Renal pelvis (tissue), 1 donor: ENCODE measurements at regions not wholly inside any gene's neighbourhood (a gene's known extent, or its start where the extent isn't known, plus 50 kb on each side); places are given as distances from the start of the nearest gene placed in this dataset.

Experiments
- DNase-seq: peaks from one replicate; pipeline ENCODE4 v3.0.0-alpha.2; 2013

GRCh38 chr2:223701761-223702160, 99.6 kb upstream of the SCG2 start:
- no peak for DNase-seq

- no peak for DNase-seq
Observed at GRCh38 chr2:223700221-223700620, 98.1 kb upstream of the SCG2 start.

- no peak for DNase-seq
Observed at GRCh38 chr2:223697892-223698645, 95.9 kb upstream of the SCG2 start.

DNA sequence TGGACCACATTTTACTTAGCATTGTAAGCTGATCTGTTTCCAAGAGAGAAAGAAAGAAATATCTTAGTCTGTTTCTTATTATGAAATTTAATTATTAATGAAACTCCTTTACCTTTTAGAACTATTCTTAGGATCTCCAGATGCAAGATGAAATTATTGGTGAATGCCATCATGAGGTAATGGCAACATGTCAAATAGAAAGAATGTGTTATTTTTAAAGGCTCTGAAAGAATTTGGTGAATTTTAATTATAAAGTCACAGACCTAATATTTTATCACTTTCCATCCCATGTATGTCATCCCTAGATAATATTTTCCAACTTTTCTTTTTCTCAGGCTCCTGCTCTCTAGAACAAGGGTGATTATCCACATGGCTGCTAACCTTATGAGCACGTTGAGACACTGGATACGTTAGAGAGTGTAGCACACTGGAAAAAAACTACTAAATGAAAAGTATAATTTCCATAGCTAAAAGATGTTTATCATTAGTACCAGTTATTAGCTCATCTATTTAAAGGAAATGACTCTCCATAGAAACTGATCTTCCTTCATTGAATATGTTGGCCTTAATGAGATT, 95.2 kb upstream of the SCG2 start:
- no peak for DNase-seq

DNA sequence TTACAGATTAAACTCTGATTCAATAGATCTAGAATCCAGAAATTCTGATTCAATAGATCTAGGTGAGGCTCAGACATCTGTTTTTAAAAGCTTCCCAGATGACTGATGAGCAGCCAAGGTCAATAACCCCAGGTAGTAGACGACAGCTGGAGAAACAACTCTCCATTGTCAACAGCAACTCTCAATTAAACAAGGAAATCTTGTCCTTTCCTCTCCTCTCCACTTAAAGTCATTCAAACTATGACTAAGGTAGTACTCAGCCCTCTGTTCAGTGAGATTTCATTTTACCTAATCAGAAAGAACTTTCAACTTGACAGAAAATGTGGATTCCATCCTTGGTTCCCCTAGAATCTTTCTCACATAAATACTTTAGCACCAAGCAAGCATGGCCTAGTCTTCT, 94.6 kb upstream of the SCG2 start:
- no peak for DNase-seq

GRCh38 chr2:223692191-223692947, 90.2 kb upstream of the SCG2 start:
- DNase-seq, result peak; percentile 19

- DNase-seq, result peak; percentile 7
Observed at GRCh38 chr2:223688094-223688835, 86.1 kb upstream of the SCG2 start.

DNA sequence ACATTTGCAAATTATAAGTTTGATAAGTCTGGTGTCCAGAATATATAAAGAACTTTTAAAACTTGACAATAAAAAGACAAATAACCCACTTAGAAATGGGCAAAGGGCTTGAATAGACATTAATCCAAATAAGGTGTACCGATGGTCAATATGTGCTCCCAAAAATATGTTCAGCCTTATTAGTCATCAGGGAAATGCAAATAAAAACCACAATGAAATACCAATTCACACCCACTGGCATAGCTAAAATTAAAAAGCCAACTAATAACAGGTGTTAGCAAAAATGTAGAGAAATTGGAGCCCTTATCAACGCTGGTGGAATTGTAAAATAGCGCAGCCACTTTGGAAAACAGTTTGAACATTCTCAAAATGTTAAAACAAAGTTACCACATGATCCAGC, 79.0 kb upstream of the SCG2 start:
- no peak for DNase-seq

DNA sequence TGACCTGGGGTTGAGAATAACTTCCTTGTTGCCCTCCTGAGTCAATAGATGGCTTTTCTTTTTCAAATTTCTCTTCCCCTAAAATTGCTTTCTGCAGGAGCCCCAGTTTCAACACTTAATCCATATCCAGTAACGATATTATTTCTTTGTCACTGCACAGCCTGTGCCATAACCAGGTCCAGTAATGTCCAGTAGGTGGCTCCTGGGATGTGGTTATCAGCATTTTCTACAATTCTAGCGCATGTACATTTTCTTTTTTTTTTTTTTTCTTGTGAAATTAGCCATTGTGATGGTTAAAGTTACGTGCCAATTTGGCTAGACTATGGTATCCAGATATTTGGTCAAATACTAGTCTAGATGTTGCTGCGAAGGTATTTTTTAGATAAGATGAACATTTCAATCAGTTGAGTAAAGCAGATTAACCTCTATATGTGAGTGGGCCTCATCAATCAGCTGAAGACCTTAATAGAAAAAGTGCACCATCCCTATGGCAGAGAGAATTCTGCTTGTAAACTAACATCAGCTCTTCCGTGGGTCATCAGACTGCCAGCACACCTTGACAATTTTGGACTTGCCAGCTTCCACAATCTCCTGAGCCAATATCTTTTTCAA, 72.9 kb upstream of the SCG2 start:
- DNase-seq, result peak; percentile 2

DNA sequence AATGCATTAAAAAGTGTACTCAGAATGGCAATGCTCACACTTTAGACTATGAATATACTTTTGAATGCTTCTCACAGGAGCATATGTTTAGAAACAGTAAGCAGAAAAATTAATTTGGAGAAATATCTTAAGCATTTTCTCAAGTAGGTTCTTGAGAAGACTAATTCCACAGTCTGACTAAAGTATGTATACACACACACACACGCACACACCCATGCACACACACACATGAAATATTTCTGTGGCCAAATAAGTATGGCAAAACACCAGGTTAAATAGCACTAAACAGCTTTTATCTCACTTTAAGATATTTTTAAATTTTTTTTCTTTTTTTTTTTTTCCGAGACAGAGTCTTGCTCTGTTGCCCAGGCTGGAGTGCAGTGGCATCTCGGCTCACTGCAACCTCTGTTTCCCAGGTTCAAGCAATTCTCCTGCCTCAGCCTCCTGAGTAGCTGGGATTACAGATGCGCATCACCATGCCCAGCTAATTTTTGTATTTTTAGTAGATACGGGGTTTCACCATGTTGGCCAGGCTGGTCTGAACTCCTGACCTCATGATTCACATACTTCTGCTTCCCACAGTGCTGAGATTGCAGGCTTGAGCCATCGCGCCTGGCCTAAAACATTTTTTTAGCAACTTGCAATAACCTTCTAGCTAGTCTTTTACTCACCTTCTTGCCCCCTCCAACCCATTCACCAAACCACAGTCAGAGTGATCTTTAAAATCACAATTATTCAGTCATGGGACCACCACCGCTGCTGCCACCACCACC, 67.5 kb upstream of the SCG2 start:
- DNase-seq, result no peak

- DNase-seq, result no peak
Observed at GRCh38 chr2:223668302-223668998, 66.3 kb upstream of the SCG2 start.

GRCh38 chr2:223654384-223654915, 52.3 kb upstream of the SCG2 start:
- no peak for DNase-seq

GRCh38 chr2:223652902-223653301, 50.7 kb upstream of the SCG2 start:
- DNase-seq, result no peak

GRCh38 chr2:223652122-223652521, 50.0 kb upstream of the SCG2 start:
- DNase-seq, result no peak
